Activated CD4-positive, alpha-beta T cell treated with anti-CD3 and anti-CD28 coated beads, Interleukin-2, amount 10 ng/mL, durations not matched to agents 7 days and 5 days (primary cell): ENCODE measurements at regions not wholly inside any gene's neighbourhood (a gene's known extent, or its start where the extent isn't known, plus 50 kb on each side); places are given as distances from the start of the nearest gene placed in this dataset.

Source experiments
- CTCF ChIA-PET: fragments of 350-600 bp; sonication (Branson Sonifier 250); formaldehyde crosslinking; loops from one replicate; lab custom pipeline; 2021; ENCODE audit warnings: antibody characterized with exemption; lab: Charles Lee
- POLR2A ChIA-PET: fragments of 350-600 bp; sonication (Branson Sonifier 250); formaldehyde crosslinking; loops from one replicate; lab custom pipeline; 2021; ENCODE audit warnings: antibody characterized with exemption; lab: Charles Lee
- DNase-seq: peaks from one replicate; pipeline ENCODE4 v3.0.0-alpha.2; 2020
- H3K27ac Mint-ChIP-seq: one replicate; pipeline ENCODE4 v1.8.0; 2021; ENCODE audit warnings: mild to moderate bottlenecking, moderate library complexity, mixed read lengths
- H3K27me3 Mint-ChIP-seq: one replicate; pipeline ENCODE4 v1.8.0; 2021; ENCODE audit warnings: mixed read lengths
- H3K36me3 Mint-ChIP-seq: one replicate; pipeline ENCODE4 v1.8.0; 2021; ENCODE audit warnings: low read depth, mixed read lengths
- H3K4me1 Mint-ChIP-seq: one replicate; pipeline ENCODE4 v1.8.0; 2021; ENCODE audit warnings: mixed read lengths
- H3K4me3 Mint-ChIP-seq: one replicate; pipeline ENCODE4 v1.8.0; 2021; ENCODE audit warnings: mild to moderate bottlenecking, moderate library complexity, mixed read lengths
- H3K9me3 Mint-ChIP-seq: one replicate; pipeline ENCODE4 v1.8.0; 2021; ENCODE audit warnings: mixed read lengths

DNA sequence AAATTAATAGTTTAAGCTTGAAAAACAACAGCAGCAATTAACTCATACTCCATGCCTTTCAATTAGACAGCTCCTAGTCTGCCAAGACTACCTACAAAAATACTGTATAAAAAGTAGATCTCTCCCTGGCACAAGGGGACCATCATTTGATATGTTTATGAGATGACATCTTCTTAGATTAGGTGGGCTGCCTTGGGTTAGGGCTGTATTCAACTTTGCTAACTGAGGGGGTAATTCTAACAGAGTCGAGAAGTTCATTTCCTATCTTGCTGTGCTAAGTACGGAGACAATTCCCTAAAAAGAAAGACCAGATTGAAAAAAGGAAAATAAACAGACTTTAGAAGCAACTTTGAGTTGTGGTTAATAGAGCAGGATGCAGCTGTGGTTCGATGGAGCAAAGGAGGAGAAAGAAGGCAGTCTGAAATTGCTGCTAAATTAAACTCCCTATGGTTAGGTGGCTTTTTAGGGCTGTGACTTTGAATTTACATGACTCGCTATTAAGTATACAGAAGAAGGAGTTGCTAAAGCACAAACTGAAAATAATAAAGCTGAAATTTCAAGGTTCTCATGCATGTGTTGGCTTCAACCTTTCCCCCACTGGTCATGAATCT lies 75.4 kb downstream of the CDC7 start:
- Mint-ChIP-seq H3K36me3 (no peaks in the 10 kb centered on the region), H3K9me3 (no peaks in the 10 kb centered on the region), H3K27me3 (peaks cover 6% of the 10 kb centered on the region), H3K4me1 (peaks cover 24% of the 10 kb centered on the region), H3K4me3 (no peak overlapping the region), H3K27ac (no peak overlapping the region)
- ChIA-PET CTCF (interaction anchor here (0.6 to 1.4 kb wide), 5 partner anchors 10 to 30 kb away, joined by 3 read pairs; no protein-coding TSS in a partner anchor), POLR2A (no interaction called here)
- DNase-seq = no peak

DNA sequence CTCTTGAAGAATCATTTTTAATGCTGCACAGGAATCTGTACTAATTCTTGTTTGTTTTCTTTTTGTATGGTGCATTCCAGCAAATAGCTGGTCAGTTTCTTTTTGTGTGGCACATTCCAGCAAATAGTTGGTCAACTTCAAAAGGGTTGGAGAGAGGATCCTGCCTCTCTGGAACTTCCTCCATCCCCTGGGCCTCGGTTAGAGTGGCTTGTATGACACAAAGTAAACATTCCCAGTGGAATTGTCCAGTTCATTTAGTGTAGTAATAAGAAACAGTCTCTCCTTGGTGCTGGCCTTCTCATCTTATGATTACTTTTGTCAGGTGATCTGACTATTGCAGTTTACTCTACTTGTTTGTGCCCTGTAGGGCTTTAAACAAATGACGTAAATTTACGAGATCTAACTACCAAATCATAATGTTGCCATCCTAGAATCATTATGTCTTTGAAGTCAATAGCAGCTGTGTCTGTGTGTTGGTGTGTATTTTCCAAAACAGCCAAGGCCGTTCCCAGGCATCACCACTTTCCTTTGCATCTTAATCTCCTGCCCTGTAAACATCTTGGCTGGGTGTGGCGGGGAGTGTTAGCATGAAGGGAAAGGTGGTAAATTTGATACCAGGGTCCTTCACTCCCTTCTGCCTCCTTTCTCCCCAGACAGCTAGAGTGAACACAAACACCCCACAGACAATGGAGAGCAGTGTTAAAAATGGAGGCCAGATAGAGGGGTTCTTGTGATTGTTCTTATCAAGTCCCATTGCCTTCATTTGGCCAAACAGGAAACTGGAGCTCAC lies 77.9 kb downstream of the CDC7 start:
- H3K27me3 Mint-ChIP-seq = peaks cover 8% of the 10 kb centered on the region
- POLR2A ChIA-PET = no interaction called here
- no peaks in the 10 kb centered on the region for H3K36me3 Mint-ChIP-seq
- no peak overlapping the region for H3K4me3 Mint-ChIP-seq
- peaks cover 22% of the 10 kb centered on the region for H3K4me1 Mint-ChIP-seq
- CTCF ChIA-PET = interaction anchor here (0.7 to 1.8 kb wide), 6 partner anchors 8 to 220 kb away, joined by 3 to 5 read pairs (median 3); no protein-coding TSS in a partner anchor
- no peak for DNase-seq
- H3K9me3 Mint-ChIP-seq = peaks cover 5% of the 10 kb centered on the region
- no peak overlapping the region for H3K27ac Mint-ChIP-seq

DNA sequence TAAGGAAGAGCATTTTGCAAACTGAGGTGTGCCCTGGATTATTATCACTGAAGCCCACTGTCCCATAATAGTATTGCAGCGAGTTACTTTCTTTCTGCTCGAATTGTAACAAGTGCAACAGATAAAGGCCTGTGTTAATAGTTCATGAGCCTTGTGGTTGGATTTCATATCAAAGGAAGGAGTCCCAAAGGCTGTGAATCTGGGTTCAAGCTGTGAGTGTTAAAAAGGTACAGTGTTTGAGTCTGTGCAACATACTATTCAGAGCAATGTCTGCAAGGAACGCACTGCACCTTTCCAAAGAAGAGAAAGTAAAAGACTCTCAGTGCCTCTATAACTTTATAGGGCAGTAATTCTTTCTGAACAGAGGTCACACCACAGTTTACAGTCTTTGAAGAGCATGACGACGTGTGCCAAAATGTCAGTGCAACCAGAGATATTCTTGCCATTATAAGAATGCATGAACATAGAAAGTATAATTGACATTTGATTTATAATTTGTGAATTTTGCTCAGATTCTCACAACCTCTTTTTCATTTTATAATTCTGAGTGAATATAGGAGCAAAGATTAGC lies 79.1 kb downstream of the CDC7 start:
- H3K27ac Mint-ChIP-seq = no peak overlapping the region
- peaks cover 8% of the 10 kb centered on the region for H3K27me3 Mint-ChIP-seq

DNA sequence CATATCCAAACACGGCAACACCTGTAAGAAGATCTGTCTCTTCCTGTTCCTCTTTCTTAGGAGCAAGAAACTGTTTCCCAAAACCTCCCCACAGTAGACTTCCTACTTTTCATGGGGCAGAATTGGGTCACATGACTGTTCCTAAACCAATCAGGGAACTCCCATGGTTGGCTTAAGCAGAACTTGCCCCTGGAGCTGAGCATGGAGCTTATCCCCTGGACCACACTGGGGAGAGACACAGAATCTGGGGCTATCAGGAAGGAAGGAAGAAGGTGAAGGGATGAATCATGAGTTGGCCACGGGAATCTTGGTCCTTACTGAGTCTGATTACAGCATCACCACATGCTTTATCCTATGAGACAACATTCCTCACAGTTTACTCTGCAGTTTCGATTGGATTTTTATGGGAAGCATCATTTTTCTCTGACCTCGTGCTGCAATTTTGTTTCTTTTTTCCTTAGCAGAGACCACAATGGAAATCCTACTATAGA lies 81.8 kb downstream of the CDC7 start:
- POLR2A ChIA-PET = no interaction called here
- no peak for DNase-seq
- H3K9me3 Mint-ChIP-seq = peaks cover 5% of the 10 kb centered on the region
- H3K36me3 Mint-ChIP-seq = no peaks in the 10 kb centered on the region
- H3K4me3 Mint-ChIP-seq = no peak overlapping the region
- no peak overlapping the region for H3K27ac Mint-ChIP-seq
- CTCF ChIA-PET = interaction anchor here (0.6 kb wide), 1 partner anchor 768 kb away, joined by 3 read pairs; no protein-coding TSS in a partner anchor
- H3K4me1 Mint-ChIP-seq = peaks cover 26% of the 10 kb centered on the region
- H3K27me3 Mint-ChIP-seq = peaks cover 2% of the 10 kb centered on the region

More for the DNA sequence above, 79.1 kb downstream of the CDC7 start:
- H3K4me3 Mint-ChIP-seq = no peak overlapping the region
- no peak for DNase-seq
- peaks cover 5% of the 10 kb centered on the region for H3K9me3 Mint-ChIP-seq
- ChIA-PET POLR2A (no interaction called here), CTCF (interaction anchor here (1.1 to 2.2 kb wide), 4 partner anchors 10 to 47 kb away, joined by 3 to 9 read pairs (median 4); no protein-coding TSS in a partner anchor)
- H3K36me3 Mint-ChIP-seq = no peaks in the 10 kb centered on the region
- H3K4me1 Mint-ChIP-seq = peaks cover 31% of the 10 kb centered on the region

DNA sequence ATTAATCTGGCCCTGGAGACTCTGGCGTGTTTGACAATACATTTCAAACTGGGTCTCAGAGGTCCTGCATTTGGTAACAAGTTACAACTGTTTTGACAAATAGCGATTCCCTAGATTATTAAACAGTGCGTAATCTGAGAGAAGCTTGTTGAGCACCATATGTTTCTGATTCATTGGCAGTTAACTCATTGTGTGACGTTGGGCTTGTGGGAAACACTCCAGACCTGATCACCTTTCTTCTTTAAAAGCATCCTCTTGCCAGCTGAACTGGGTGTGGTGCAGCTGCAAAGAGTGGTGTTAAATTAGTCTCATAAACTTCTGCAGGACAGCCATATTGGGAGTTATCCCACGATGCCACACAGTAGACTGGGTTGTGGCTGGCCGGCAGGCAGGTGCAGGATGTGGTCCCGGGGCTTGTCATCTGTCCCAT lies 82.7 kb downstream of the CDC7 start:
- Mint-ChIP-seq H3K27me3 (peaks cover 3% of the 10 kb centered on the region), H3K27ac (no peak overlapping the region), H3K4me3 (no peak overlapping the region), H3K9me3 (peaks cover 5% of the 10 kb centered on the region), H3K4me1 (peaks cover 26% of the 10 kb centered on the region), H3K36me3 (no peaks in the 10 kb centered on the region)
- ChIA-PET POLR2A (no interaction called here), CTCF (interaction anchor here (0.6 to 0.8 kb wide), 2 partner anchors 22 to 768 kb away, joined by 3 read pairs; no protein-coding TSS in a partner anchor)
- DNase-seq = no peak

DNA sequence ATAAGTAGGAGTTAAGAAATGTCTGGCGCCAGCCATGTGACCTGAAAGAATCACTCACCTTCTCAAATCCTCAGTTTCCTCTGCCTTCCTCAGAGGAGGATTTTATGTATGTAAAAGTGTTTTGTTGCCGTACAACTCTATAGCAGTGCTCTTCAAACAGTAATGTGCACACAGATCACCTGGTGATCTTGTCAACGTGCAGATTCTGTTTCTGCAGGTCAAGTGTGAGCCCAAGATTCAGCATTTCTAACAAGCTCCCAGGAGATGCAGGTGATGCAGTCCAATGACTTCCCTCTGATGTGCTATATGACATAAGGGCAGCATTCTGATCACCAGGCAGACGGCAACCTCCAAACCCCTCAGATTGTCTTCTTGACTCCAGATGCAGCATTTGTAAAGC lies 83.7 kb downstream of the CDC7 start:
- Mint-ChIP-seq H3K9me3 (peaks cover 5% of the 10 kb centered on the region), H3K4me1 (peaks cover 26% of the 10 kb centered on the region), H3K4me3 (no peak overlapping the region), H3K27ac (no peak overlapping the region), H3K36me3 (no peaks in the 10 kb centered on the region), H3K27me3 (peaks cover 4% of the 10 kb centered on the region)
- no peak for DNase-seq
- ChIA-PET CTCF (no interaction called here), POLR2A (no interaction called here)

DNA sequence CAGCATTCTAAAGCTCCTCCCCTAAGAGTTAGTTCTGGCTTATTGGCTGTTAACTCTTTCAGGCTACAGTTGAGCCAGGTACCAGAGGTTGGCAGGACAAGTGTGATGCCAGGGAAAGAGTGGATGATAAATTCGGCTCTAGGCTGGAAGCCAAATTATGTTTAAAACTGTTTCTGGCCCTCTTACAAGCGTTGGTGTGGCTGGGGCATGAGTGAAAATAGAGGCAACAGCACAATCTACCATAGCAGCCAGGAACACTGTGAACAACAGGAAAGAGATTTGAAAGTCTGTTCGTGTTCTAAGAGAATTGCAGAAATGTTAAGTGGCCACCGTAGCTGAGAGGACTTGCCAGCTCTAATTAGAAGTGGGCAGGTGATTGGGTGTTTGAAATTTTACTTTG lies 84.2 kb downstream of the CDC7 start:
- ChIA-PET CTCF (no interaction called here), POLR2A (no interaction called here)
- peaks cover 6% of the 10 kb centered on the region for H3K27me3 Mint-ChIP-seq

DNA sequence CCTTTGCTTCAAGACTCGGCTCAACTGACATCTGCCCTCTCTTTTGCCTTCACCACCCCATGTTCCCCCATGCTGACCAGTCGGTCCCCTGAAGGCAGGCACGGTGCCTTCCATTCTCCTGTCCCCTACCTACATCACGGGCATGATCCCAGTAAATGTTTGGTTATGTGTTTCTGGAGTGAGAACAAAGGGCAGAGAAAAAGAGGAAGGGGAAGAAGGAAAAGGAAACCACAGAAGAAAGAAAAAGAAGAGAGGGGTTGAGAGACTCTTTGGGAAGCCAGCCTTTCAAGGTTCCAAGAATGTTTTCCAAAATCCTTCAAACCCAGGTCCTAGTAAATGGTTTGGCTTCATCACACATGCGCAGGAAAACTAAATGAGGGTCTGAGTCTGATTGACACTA lies 84.9 kb downstream of the CDC7 start:
- peaks cover 5% of the 10 kb centered on the region for H3K9me3 Mint-ChIP-seq
- H3K27me3 Mint-ChIP-seq = peaks cover 6% of the 10 kb centered on the region
- no peak for DNase-seq
- H3K4me3 Mint-ChIP-seq = no peak overlapping the region
- H3K27ac Mint-ChIP-seq = no peak overlapping the region
- H3K4me1 Mint-ChIP-seq = peaks cover 26% of the 10 kb centered on the region
- ChIA-PET POLR2A (no interaction called here), CTCF (interaction anchor here (1.1 to 2.0 kb wide), 3 partner anchors 9 to 12 kb away, joined by 3 to 7 read pairs (median 3); no protein-coding TSS in a partner anchor)
- H3K36me3 Mint-ChIP-seq = no peaks in the 10 kb centered on the region

More for the DNA sequence above, 84.2 kb downstream of the CDC7 start:
- Mint-ChIP-seq H3K4me3 (no peak overlapping the region), H3K36me3 (no peaks in the 10 kb centered on the region), H3K9me3 (peaks cover 5% of the 10 kb centered on the region), H3K27ac (no peak overlapping the region), H3K4me1 (peaks cover 26% of the 10 kb centered on the region)
- DNase-seq = no peak

DNA sequence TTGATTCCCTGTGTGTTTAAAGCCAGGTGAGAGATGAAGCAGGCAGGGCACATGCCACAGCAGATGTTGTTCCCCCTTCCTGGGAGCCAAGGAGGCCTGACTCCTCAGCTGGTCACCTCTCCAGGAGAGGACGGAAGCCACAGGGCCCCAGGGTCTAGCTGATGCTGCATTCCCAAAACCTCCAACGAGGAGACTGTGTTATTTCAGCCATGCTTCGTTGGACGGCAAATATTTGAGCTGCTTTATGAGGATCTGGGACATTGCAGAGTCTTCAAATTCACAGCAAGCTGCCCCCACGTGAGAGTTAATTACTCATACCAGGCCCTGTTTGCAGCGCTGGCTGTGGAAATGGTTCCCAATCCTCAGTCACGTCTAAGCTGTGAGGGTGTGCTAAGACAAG lies 85.3 kb downstream of the CDC7 start:
- ChIA-PET CTCF (interaction anchor here (1.0 to 2.0 kb wide), 5 partner anchors 9 to 19 kb away, joined by 3 to 7 read pairs (median 3); no protein-coding TSS in a partner anchor), POLR2A (no interaction called here)
- no peak for DNase-seq
- H3K27ac Mint-ChIP-seq = no peak overlapping the region
- peaks cover 30% of the 10 kb centered on the region for H3K4me1 Mint-ChIP-seq
- peaks cover 5% of the 10 kb centered on the region for H3K9me3 Mint-ChIP-seq
- H3K36me3 Mint-ChIP-seq = no peaks in the 10 kb centered on the region
- H3K27me3 Mint-ChIP-seq = peaks cover 6% of the 10 kb centered on the region
- no peak overlapping the region for H3K4me3 Mint-ChIP-seq

DNA sequence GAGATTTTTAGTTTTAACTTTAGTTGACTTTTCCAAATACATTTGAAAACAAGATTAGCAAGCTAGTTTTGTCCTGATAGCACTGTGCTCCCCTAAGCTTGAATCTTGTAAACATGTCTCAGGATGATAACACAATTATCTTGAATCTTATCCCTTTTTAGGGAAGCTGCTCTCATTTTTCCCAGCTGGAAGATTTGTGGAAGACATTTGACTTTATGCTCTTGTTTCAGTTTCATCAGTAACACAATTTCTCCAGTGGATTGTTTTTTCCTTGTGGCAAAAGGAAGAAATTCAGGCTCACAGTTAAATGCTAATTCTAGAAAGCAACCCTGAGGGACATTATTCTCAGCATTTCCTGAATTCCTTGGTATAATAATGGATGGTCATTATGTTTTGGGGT lies 88.8 kb downstream of the CDC7 start:
- Mint-ChIP-seq H3K27ac (no peak overlapping the region), H3K4me3 (no peak overlapping the region), H3K9me3 (no peaks in the 10 kb centered on the region), H3K36me3 (no peaks in the 10 kb centered on the region), H3K4me1 (peaks cover 37% of the 10 kb centered on the region), H3K27me3 (peaks cover 3% of the 10 kb centered on the region)
- POLR2A ChIA-PET = no interaction called here
- CTCF ChIA-PET = interaction anchor here (0.9 to 1.3 kb wide), 5 partner anchors 8 to 67 kb away, joined by 3 to 9 read pairs (median 3); no protein-coding TSS in a partner anchor
- DNase-seq = no peak

DNA sequence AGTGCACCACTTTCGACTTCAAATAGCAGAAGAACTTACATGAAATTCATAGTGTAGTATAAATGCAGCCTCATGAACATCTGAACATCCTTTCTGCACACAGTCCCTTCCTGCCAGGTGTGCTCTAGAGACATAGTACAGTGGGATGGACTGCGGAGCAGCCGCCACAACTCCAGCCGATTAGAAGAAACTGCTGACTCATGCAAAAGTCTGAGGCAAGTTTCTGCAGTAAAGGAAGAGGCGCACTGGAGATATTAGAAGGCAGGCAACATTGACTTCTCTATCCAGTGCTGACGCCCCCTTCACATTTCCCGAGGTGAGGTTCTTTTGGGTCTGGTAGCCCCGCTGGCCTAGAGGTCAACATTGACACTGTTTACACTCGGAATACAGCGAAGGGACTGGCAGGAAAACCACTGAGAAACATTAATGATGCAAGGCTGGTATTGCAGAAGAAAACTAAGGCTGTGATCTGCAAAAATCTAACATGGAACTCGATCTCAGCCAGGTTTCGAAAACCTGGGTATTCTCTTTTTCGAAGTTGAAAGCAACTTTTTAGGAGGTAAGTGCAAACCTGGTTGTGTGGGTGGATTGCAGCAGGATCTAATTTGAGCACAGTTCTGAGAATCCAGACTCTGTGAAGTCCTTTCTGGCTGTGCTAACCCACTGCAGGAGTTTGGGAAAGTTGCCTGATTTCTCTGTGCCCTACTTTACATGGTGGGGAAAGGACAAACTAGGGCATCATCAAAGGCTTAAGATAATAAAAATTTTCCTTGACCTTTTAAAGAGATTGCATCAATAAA lies 90.7 kb downstream of the CDC7 start:
- Mint-ChIP-seq H3K36me3 (no peaks in the 10 kb centered on the region), H3K9me3 (no peaks in the 10 kb centered on the region), H3K4me1 (peaks cover 28% of the 10 kb centered on the region), H3K4me3 (peak overlapping the region; percentile 37), H3K27ac (peak overlapping the region; percentile 51), H3K27me3 (peaks cover 3% of the 10 kb centered on the region)
- CTCF ChIA-PET = no interaction called here
- DNase-seq = peak; percentile 13
- POLR2A ChIA-PET = no interaction called here
